Activated T-helper 1 cell treated with anti-CD3 and anti-CD28 coated beads, Interleukin-12 subunit alpha, Interleukin-12 subunit beta, Interleukin-2, Interleukin-4 antibody, amounts not matched to agents 30 ng/mL and 10 ng/mL and 1 ng/mL, durations not matched to agents 14 hours and 24 hours and 36 hours (primary cell): ENCODE measurements at regions not wholly inside any gene's neighbourhood (a gene's known extent, or its start where the extent isn't known, plus 50 kb on each side); places are given as distances from the start of the nearest gene placed in this dataset.
"Not testable (repeated sequence)": the region's sequence is repeated elsewhere in the genome, so short reads cannot be mapped to it uniquely, and the experiment has no call there.

ENCODE experiments used
- DNase-seq: peaks from one replicate; pipeline ENCODE4 v3.0.0; 2021; ENCODE audit warnings: low spot score
- H3K27ac Mint-ChIP-seq: one replicate; pipeline ENCODE4 v1.8.0; 2021; ENCODE audit warnings: mild to moderate bottlenecking, mixed read lengths
- H3K27me3 Mint-ChIP-seq: one replicate; pipeline ENCODE4 v1.8.0; 2022; ENCODE audit warnings: mild to moderate bottlenecking, moderate library complexity, mixed read lengths; ENCODE audit not compliant: insufficient read depth
- H3K36me3 Mint-ChIP-seq: one replicate; pipeline ENCODE4 v1.8.0; 2021; ENCODE audit warnings: low read depth, mixed read lengths
- H3K4me1 Mint-ChIP-seq: one replicate; pipeline ENCODE4 v1.8.0; 2021; ENCODE audit warnings: low read depth, mixed read lengths
- H3K4me3 Mint-ChIP-seq: one replicate; pipeline ENCODE4 v1.8.0; 2021; ENCODE audit warnings: mild to moderate bottlenecking, moderate library complexity, mixed read lengths
- H3K9me3 Mint-ChIP-seq: one replicate; pipeline ENCODE4 v1.8.0; 2021; ENCODE audit warnings: mixed read lengths
- intact Hi-C: fragments of 100-400 bp; cut with micrococcal nuclease; formaldehyde crosslinking; loops from one replicate; pipeline ENCODE4 v1.15.1; 2024

DNA sequence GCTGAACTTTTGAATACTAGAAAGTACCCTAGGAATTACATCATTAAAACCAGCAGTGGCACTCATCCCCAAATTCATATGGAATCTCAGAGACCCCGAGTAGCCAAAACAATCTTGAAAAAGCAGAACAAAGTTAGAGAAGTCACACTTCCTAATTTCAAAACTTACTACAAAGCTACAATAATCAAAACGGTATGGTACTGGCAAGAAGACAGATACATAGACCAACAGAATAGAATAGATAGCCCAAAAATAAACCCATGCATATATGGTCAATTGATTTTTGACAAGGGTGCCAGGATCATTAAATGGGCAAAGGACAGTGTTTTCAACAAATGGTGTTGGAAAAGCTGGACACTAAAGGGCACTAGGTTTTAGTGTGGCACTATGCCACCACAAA lies 176.0 kb upstream of the NDUFV2 start:
- Mint-ChIP-seq H3K4me3 (no peak overlapping the region), H3K4me1 (no peaks in the 10 kb centered on the region), H3K36me3 (no peaks in the 10 kb centered on the region), H3K27ac (no peak overlapping the region), H3K27me3 (peaks cover 2% of the 10 kb centered on the region), H3K9me3 (peaks cover 33% of the 10 kb centered on the region)
- intact Hi-C loops, result no loop called here
- DNase-seq, result no peak

DNA sequence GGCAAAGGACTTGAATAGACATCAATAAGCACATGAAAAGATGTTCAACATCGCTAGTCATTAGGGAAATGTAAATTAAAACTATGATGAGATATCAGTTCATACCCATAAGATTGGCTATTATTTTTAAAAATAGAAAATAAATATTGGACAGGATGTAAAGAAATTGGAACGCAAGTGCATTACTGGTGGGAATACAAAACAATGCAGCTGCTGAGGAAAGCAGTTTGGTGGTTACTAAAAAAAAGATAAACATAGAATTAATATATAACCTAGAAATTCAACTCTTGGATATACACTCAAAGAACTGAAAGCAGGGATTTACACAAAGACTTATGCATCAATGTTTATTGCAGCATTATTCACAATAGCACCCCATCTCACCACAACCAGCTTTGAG lies 174.5 kb upstream of the NDUFV2 start:
- DNase-seq, result no peak
- Mint-ChIP-seq H3K4me1 (no peaks in the 10 kb centered on the region), H3K27me3 (peaks cover 2% of the 10 kb centered on the region), H3K36me3 (no peaks in the 10 kb centered on the region), H3K27ac (no peak overlapping the region), H3K4me3 (no peak overlapping the region), H3K9me3 (peaks cover 36% of the 10 kb centered on the region)
- intact Hi-C loops, result no loop called here

DNA sequence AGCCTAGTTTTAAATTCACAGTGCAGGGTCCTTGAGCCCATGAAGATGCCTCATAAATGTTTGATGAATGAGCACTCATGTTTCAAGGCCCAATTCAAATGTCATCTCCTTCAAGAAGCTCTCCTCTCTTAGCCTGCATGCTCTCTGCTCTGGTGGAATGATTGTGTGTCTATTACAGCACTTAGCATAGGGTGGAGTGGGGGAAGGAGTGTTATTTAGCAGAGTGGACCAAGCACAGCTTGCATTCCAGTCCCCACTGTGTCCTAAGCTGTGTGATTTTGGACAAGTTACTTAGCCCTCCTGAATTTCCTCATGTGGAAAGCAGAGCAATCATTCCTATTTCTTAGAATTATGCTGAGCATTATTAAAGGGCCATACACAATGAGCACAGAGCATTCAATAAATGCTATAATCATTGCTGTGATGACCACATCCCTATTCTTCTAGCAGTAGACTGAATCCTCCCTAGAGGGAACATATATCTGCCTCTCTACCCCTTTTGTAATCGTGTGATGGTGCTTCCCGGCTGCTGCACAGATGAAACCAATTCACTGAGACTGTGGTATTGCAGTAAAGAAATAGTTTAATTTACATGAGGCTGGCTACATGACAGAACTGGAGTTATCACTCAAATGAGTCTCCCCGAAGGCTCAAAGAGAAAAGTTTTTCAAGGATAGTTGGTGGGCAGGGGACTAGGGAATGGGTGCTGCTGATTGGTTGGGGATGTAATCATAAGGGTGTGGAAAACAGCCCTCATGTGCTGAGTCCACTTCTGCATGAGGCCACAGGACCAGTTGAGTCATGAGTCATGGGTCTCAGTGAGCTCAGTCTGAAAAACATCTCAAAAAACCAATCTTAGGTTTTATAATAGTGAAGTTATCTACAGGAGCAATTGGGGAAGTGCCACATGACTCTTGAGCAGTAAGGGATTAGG lies 173.4 kb upstream of the NDUFV2 start:
- intact Hi-C loops, result no loop called here
- H3K4me3 Mint-ChIP-seq, result no peak overlapping the region
- H3K4me1 Mint-ChIP-seq, result no peaks in the 10 kb centered on the region
- no peak for DNase-seq
- peaks cover 36% of the 10 kb centered on the region for H3K9me3 Mint-ChIP-seq
- no peak overlapping the region for H3K27ac Mint-ChIP-seq
- peaks cover 2% of the 10 kb centered on the region for H3K27me3 Mint-ChIP-seq
- H3K36me3 Mint-ChIP-seq, result no peaks in the 10 kb centered on the region

DNA sequence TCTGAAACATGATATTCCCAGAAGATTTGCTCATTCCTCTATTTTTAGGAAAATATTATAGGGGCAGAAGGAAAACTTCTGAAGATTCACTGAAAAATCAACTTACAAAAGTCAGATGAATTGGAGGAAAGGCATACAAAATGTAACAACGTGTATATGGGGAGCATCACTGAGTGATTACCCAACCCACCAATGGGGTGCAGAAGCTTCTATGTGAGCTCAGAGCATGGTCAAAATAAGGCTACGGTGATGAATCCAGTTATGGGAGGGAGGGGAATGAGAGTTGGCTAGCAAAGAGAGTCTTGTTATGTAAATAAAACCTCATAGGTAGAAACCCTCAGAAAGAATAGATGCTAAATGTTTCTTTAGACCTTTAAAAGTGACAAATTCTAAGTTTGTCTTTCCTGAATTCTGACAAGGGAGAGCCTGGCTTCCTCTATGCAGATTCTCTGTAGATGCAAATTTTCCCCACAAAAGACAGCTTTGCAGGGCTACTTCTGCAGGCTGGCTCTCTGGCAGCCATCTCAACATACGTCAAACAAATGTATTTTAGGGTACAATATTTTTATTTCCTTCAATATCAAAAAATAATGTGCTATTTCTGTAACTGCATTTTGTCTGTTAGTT lies 171.4 kb upstream of the NDUFV2 start:
- intact Hi-C loops, result no loop called here
- H3K27ac Mint-ChIP-seq, result no peak overlapping the region
- no peaks in the 10 kb centered on the region for H3K36me3 Mint-ChIP-seq
- peaks cover 28% of the 10 kb centered on the region for H3K9me3 Mint-ChIP-seq
- no peak overlapping the region for H3K4me3 Mint-ChIP-seq
- no peak for DNase-seq
- H3K4me1 Mint-ChIP-seq, result no peaks in the 10 kb centered on the region
- peaks cover 2% of the 10 kb centered on the region for H3K27me3 Mint-ChIP-seq

DNA sequence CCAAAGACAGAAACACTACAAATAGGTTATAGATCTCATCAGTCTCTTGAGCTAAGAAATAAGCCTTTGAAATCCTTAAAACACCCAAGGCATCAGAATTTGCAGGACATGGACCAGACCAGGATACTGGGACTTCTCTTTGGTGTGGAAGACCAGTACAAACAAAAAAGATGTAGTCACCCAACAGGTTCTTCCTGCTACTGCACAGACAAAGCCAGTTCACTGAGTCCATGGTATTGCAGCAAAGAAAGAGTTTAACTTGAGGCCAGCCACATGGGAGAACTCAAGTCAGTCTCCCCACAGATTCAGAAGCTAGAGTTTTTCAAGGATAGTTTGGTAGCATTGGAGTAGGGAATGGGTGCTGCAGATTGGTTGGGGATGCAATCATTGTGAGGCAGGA lies 169.6 kb upstream of the NDUFV2 start:
- intact Hi-C loops, result no loop called here
- DNase-seq, result no peak
- Mint-ChIP-seq H3K9me3 (peaks cover 18% of the 10 kb centered on the region), H3K36me3 (no peaks in the 10 kb centered on the region), H3K4me3 (no peak overlapping the region), H3K27me3 (peaks cover 2% of the 10 kb centered on the region), H3K4me1 (no peaks in the 10 kb centered on the region), H3K27ac (no peak overlapping the region)

DNA sequence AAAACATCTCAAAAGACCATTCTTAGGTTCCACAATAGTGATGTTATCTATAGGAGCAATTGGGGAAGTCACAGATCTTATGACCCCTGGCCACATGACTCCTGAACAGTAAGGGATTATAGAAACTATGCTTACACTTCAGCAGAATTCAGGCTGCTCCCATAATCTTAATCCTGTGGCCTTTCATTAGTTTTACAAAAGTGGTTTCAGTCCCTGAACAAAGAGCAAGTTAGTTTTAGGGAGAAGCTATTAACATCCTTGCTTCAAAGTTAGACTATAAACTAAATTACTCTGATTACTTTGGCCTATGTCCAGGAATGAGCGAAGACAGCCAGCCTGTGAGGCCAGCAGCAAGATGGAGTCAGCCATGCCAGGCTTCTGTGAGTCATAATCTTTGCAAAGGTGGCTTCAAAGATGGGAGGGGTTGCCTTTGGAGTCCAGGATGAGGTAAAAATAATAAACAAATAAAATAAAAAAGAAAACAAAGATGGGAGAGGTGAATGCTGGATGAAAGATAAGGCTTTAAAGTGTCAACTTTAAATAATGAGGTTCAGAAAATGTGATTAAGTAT lies 168.7 kb upstream of the NDUFV2 start:
- Mint-ChIP-seq H3K4me1 (no peaks in the 10 kb centered on the region), H3K27ac (no peak overlapping the region), H3K36me3 (no peaks in the 10 kb centered on the region), H3K9me3 (peaks cover 18% of the 10 kb centered on the region), H3K27me3 (peaks cover 2% of the 10 kb centered on the region), H3K4me3 (no peak overlapping the region)
- no peak for DNase-seq
- intact Hi-C loops, result no loop called here

DNA sequence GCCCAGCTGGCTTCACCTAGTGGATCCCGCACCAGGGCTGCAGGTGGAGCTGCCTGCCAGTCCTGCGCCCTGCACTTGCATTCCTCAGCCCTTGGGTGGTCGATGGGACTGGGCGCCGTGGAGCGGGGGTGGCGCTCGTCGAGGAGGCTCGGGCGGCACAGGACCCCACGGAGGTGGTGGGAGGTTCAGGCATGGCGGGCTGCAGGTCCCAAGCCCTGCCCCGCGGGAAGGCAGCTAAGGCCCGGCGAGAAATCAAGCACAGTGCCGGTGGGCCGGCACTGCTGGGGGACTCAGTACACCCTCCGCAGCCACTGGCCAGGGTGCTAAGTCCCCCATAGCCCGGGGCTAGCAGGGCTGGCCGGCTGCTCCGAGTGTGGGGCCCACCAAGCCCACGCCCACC lies 167.2 kb upstream of the NDUFV2 start:
- H3K4me3 Mint-ChIP-seq, H3K36me3 Mint-ChIP-seq, DNase-seq, H3K4me1 Mint-ChIP-seq, H3K27ac Mint-ChIP-seq, H3K9me3 Mint-ChIP-seq, intact Hi-C loops, H3K27me3 Mint-ChIP-seq: not testable (repeated sequence)

DNA sequence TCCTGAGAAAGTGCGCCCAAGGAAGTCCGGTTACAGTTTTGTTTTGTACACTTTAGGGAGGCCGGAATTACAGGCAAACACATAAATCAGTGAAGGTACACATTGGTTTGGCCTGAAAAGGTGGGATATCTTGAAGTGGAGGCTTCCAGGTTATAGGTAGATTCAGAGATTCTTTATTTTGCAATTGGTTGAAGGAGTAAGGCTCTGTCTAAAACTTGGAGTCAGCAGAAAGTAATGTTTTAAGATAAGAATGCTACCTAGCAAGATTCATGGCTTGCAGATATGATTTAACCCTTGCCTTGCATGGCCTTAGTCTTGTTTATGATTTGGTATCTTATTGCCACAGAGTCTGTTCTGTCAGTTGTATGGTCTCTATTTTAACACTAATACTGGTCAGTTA lies 165.9 kb upstream of the NDUFV2 start:
- Mint-ChIP-seq H3K27me3 (peaks cover 2% of the 10 kb centered on the region), H3K4me1 (no peaks in the 10 kb centered on the region), H3K27ac (no peak overlapping the region), H3K9me3 (peaks cover 4% of the 10 kb centered on the region), H3K4me3 (no peak overlapping the region), H3K36me3 (no peaks in the 10 kb centered on the region)
- DNase-seq, result no peak
- intact Hi-C loops, result no loop called here

DNA sequence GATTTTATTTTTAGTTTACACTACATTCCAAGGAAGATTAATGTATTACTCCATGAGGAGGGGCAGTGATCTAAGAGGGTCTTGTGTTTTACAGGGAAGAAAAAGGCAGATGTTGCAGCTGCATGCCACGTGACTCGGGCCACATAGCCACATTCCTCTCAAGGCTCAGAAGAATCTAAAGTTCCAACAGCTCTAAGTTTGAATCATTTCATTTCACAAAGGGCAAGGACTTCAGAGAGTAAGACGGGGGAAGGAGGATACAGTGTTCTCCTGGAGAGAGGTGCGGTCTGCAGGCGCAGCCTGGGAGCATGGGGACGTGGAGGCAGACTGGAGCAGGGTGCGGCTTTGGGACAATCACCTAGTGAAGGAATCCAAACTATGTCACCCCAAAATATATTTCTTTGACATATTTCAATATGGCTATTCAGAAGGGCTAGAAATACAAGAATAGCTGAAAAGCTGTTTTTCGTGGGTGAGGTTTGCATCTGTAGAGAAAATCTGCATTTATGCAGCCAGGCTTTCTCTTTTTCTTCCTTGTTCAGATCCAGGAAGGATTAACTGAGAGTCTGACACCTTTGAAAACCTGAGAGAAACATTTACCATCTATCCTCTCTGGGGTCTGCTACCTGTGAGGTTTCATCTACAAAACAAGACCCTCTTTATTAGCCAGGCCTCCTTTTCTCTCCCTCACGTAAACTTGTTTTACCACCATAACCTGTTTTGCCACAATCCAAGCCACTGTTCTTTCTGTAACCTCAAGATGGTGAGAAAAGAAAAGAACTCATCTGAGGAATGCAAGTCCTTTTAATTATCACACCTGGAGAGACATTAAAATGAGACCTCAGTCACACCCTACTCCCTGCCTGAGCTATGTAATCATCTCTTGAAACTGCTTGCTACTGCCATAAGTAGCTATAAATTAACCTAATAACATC lies 165.1 kb upstream of the NDUFV2 start:
- H3K9me3 Mint-ChIP-seq, result peaks cover 4% of the 10 kb centered on the region
- no peak for DNase-seq
- H3K27ac Mint-ChIP-seq, result no peak overlapping the region
- H3K36me3 Mint-ChIP-seq, result no peaks in the 10 kb centered on the region
- intact Hi-C loops, result no loop called here
- no peak overlapping the region for H3K4me3 Mint-ChIP-seq
- H3K27me3 Mint-ChIP-seq, result peaks cover 2% of the 10 kb centered on the region
- H3K4me1 Mint-ChIP-seq, result no peaks in the 10 kb centered on the region

DNA sequence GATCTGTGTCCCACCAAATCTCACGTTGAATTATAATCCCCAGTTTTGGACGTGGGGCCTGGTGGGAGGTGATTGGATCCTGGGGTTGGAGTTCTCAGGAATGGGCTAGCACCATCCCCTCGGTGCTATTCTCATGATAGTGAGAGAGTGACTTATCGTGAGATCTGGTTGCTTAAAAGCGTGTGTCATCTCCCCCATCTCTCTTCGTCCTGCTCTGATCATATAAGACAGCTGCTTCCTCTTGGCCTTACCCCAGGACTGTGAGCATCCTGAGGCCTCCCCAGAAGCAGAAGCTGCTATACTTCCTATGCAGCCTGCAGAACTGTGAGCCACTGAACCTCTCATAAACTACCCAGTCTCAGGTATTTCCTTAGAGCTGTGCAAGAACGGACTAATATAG lies 163.7 kb upstream of the NDUFV2 start:
- H3K4me3 Mint-ChIP-seq, result no peak overlapping the region
- H3K27me3 Mint-ChIP-seq, result peaks cover 2% of the 10 kb centered on the region
- no peaks in the 10 kb centered on the region for H3K9me3 Mint-ChIP-seq
- intact Hi-C loops, result no loop called here
- no peak overlapping the region for H3K27ac Mint-ChIP-seq
- no peaks in the 10 kb centered on the region for H3K36me3 Mint-ChIP-seq
- no peak for DNase-seq
- no peaks in the 10 kb centered on the region for H3K4me1 Mint-ChIP-seq

DNA sequence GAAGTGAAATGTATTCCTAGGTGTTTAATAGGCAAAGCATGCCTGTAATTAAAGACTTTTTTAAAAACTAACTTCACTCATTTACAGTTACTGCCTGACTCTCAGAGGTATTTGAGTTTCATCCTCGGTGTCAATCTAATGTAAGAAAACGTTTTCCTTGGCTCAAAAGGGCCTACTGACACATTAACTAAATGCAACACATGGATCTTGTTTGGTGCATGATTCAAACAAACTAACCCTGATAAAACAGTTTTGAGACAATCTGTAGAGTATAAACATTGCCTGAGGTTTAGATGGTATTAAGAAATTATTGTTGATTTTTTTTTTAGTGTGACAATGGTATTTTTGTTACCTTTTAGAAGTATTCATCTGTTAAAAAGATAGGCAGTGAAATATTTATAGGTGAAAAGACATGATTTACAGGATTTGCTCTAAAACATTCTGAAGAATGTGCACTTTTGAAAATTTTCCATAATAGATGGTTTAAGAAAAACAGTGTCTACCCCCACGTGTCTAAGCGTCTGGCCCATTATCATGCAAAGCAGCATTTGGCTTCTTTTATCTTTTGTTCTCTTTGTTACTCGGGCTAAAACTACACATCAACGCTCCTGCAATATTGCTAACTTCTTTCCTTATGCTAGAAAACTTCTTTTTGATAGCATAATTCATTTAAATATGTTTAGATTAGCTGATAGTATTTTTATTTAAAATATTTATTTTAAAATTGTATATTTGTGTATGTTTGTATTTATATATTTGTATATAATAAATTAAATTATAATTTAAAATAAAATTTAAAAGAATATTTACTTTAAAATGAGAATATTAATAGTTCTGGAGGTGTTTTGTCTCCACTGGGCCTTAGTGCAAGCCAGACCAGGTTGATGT lies 160.2 kb upstream of the NDUFV2 start:
- no peak overlapping the region for H3K4me3 Mint-ChIP-seq
- H3K27me3 Mint-ChIP-seq, result no peaks in the 10 kb centered on the region
- no peaks in the 10 kb centered on the region for H3K4me1 Mint-ChIP-seq
- no peak overlapping the region for H3K27ac Mint-ChIP-seq
- intact Hi-C loops, result no loop called here
- no peak for DNase-seq
- H3K9me3 Mint-ChIP-seq, result no peaks in the 10 kb centered on the region
- no peaks in the 10 kb centered on the region for H3K36me3 Mint-ChIP-seq
